Heart left ventricle (tissue), 13 donors: ENCODE measurements at regions not wholly inside any gene's neighbourhood (a gene's known extent, or its start where the extent isn't known, plus 50 kb on each side); places are given as distances from the start of the nearest gene placed in this dataset.

Experiments
- POLR2A ChIP-seq, 2 donors: fragments of 450-650 bp; IDR thresholded peaks; one replicate each; pipeline ENCODE4 v1.6.1; 2017; ENCODE audit warnings: antibody characterized with exemption in 2 of 2, mild to moderate bottlenecking in 2 of 2, moderate library complexity in 2 of 2
- TF ChIP-seq, protein P1 (sequence below), 12 donors: fragments of 200-600 bp; sonication (generic) in 4 of 12; IDR thresholded peaks; one replicate each; pipeline versions ENCODE4 v1.5.0 to v1.8.0; 2018 to 2022; ENCODE audit warnings: antibody characterized with exemption in 12 of 12, mild to moderate bottlenecking in 5 of 12
- donor health status: ischemic (EF 13 %, LVEDD 7.1; RV severe dilation, severe dysfunction).
- donor health status: DM: no; HTN: yes; CAD: no.
- donor health status: DM: no; HTN: no; CAD: no.
- donor health status: ischemic (EF 25% LVEDD 6.9; RV normal size, moderate dysfunction).
- donor health status: ischemic (EF 25% LVEDD 5.7; RV mildly dilated, moderate dysfunction).
- donor health status: ischemic (EF 35%, LVEDD 5.7; RV mildly dilated, moderate dysfunction).
- donor health status: nonischemic (EF 11% LVEDD 7.7; RV severe dilation, severe dysfunction).
- donor health status: DM: yes; HTN: yes; CAD: no.
- donor health status: PGD.
- donor health status: ischemic (EF 29% LVEDD 5.4; RV normal size, mild dysfunction).
- donor health status: nonischemic (EF 23%, LVEDD 6.1; RV moderate dilation, normal function).

- TF ChIP-seq, protein P1, sequence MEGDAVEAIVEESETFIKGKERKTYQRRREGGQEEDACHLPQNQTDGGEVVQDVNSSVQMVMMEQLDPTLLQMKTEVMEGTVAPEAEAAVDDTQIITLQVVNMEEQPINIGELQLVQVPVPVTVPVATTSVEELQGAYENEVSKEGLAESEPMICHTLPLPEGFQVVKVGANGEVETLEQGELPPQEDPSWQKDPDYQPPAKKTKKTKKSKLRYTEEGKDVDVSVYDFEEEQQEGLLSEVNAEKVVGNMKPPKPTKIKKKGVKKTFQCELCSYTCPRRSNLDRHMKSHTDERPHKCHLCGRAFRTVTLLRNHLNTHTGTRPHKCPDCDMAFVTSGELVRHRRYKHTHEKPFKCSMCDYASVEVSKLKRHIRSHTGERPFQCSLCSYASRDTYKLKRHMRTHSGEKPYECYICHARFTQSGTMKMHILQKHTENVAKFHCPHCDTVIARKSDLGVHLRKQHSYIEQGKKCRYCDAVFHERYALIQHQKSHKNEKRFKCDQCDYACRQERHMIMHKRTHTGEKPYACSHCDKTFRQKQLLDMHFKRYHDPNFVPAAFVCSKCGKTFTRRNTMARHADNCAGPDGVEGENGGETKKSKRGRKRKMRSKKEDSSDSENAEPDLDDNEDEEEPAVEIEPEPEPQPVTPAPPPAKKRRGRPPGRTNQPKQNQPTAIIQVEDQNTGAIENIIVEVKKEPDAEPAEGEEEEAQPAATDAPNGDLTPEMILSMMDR (IDR thresholded peaks at IDR 0.05): no peak
- TF ChIP-seq POLR2A (IDR thresholded peaks at IDR 0.05): no peak
Measured at GRCh38 chr9:82675605-82676004, 387.3 kb downstream of the RASEF start.
